ENCODE measurements at regions not wholly inside any gene's neighbourhood (a gene's known extent, or its start where the extent isn't known, plus 50 kb on each side); places are given as distances from the start of the nearest gene placed in this dataset.
"Not testable (repeated sequence)": the region's sequence is repeated elsewhere in the genome, so short reads cannot be mapped to it uniquely, and the experiment has no call there.

DNA sequence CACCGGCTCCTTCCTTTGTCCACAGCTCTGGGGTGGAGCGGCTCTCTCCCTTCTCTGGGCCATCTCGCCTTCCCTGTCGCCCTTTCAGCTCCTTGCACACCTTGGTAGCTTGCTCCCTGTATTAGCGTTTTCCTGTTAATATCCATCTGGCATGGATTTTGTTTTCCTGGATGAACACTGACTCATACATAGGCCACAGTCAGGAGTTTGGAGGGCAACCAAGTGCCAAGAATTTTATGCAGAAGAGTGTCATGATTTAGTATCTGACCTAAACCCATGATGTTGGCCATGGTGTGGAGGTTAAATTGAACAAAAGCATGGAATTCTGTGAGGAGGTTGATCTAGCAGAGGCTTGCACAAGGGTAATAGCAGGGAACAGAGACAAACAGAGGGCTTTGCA is 180.9 kb downstream of the AIPL1 start:
- Histone ChIP-seq H3K4me1 (ENCODE audit: control insufficient read depth, insufficient read depth, low read length) (no peaks in the 10 kb centered on the region), H3K27me3 (ENCODE audit: control insufficient read depth, insufficient read depth, low read length) (peaks cover 14% of the 10 kb centered on the region), H3K4me2 (ENCODE audit: low read length) (no peak overlapping the region), H3K4me3 (ENCODE audit: low read length) (no peak overlapping the region), H3K36me3 (ENCODE audit: insufficient read depth, low read length) (no peaks in the 10 kb centered on the region), H3K9me3 (replicated peaks; ENCODE audit: low read length) (no peaks in the 10 kb centered on the region), H3K9ac (ENCODE audit: low read depth, low read length) (no peak overlapping the region)

- H3K9ac ChIP-seq (ENCODE audit: low read depth, low read length); H3K4me2 ChIP-seq (ENCODE audit: low read length); H3K36me3 ChIP-seq (ENCODE audit: insufficient read depth, low read length); H3K4me3 ChIP-seq (ENCODE audit: low read length); H3K27me3 ChIP-seq (ENCODE audit: control insufficient read depth, insufficient read depth, low read length); H3K4me1 ChIP-seq (ENCODE audit: control insufficient read depth, insufficient read depth, low read length); H3K9me3 ChIP-seq (replicated peaks; ENCODE audit: low read length): not testable (repeated sequence)
Measured at GRCh38 chr17:6251640-6252039, 181.5 kb downstream of the WSCD1 start.

DNA sequence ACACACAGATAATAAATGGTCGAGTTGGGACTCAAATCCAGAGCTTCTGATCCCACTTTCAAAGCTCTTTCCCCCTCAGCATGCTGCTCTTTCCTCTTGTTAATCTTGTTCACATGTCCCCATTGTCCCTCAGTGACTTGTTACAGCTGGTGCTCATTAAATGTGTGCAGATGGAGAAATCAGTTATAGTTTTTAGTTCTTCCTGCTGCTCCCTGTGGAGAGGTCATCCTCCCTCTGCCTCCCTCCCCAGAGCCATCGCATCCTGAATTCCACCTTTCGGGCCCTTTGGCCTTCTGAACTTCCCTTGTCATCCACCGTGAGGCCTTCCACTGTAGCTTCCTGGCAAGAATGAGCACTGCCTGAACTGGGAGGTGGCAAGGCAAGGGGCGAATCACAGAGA is 179.6 kb downstream of the WSCD1 start:
- Histone ChIP-seq H3K27me3 (ENCODE audit: control insufficient read depth, insufficient read depth, low read length) (peaks cover 19% of the 10 kb centered on the region), H3K4me2 (ENCODE audit: low read length) (no peak overlapping the region), H3K36me3 (ENCODE audit: insufficient read depth, low read length) (no peaks in the 10 kb centered on the region), H3K9ac (ENCODE audit: low read depth, low read length) (no peak overlapping the region), H3K9me3 (replicated peaks; ENCODE audit: low read length) (no peaks in the 10 kb centered on the region), H3K4me3 (ENCODE audit: low read length) (no peak overlapping the region), H3K4me1 (ENCODE audit: control insufficient read depth, insufficient read depth, low read length) (no peaks in the 10 kb centered on the region)

DNA sequence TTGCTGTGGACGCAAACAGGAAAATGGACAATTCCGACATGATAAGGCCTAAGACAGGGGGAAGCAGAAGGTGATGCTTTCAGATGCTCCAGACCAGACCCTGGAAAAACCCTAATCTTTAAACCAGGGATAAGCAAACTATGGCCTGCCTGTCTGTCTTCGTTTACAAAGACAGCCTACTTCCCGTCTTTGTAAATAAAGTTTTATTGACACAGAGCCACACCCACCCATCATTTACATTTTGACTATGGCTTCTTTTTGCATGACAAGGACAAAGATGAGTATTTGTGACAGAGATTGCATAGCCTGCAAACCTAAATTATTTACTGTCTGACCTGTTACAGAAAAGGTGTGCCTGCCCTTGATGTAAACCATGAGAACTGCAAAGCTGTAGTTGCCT is 177.9 kb downstream of the WSCD1 start:
- Histone ChIP-seq H3K9ac (ENCODE audit: low read depth, low read length) (no peak overlapping the region), H3K4me1 (ENCODE audit: control insufficient read depth, insufficient read depth, low read length) (no peaks in the 10 kb centered on the region), H3K4me2 (ENCODE audit: low read length) (no peak overlapping the region), H3K4me3 (ENCODE audit: low read length) (no peak overlapping the region), H3K27me3 (ENCODE audit: control insufficient read depth, insufficient read depth, low read length) (peaks cover 34% of the 10 kb centered on the region), H3K36me3 (ENCODE audit: insufficient read depth, low read length) (no peaks in the 10 kb centered on the region), H3K9me3 (replicated peaks; ENCODE audit: low read length) (no peaks in the 10 kb centered on the region)

DNA sequence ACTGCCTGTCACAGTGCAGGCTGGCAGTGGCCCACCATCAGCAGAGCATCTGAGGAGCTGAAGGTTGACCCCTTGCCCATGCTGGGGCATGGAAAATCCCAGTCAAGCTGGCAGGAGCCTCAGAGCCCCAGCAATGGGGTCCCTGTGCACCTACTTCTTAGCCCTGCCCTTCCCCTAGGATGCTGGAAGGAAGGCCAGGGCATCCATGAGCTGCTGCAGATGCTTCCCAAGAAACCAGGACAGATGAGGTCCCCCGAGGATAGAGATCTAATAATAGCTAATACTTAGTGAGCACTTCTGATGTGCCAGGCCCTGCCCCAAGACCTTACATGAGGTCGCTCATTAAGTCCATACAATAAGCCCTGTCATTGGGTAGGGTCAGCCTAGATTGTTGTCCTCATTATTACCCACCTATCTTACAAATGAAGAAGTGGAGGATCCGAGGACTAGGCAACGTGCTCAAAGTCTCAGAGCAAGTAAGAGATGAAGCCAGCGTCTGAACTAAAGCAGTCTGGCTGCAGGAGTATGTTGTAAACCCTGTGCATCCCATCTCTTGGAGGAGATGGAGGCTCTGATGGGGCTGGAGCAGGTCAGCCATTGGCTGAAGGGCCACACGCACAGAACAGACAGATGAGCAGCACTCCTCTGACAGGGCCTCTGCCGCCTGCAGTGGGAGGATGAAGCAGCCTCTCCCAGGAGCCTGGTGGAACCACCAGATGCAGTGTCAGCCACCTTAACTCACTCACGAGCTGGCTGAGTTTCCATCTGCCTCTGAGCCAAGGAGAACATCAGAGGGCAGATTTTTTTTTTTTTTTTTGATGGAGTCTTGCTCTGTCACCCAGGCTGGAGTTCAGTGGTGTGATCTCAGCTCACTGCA is 175.4 kb downstream of the WSCD1 start:
- Histone ChIP-seq H3K27me3 (ENCODE audit: control insufficient read depth, insufficient read depth, low read length) (peaks cover 60% of the 10 kb centered on the region), H3K4me2 (ENCODE audit: low read length) (no peak overlapping the region), H3K4me3 (ENCODE audit: low read length) (no peak overlapping the region), H3K9me3 (replicated peaks; ENCODE audit: low read length) (no peaks in the 10 kb centered on the region), H3K36me3 (ENCODE audit: insufficient read depth, low read length) (no peaks in the 10 kb centered on the region), H3K9ac (ENCODE audit: low read depth, low read length) (no peak overlapping the region), H3K4me1 (ENCODE audit: control insufficient read depth, insufficient read depth, low read length) (no peaks in the 10 kb centered on the region)

DNA sequence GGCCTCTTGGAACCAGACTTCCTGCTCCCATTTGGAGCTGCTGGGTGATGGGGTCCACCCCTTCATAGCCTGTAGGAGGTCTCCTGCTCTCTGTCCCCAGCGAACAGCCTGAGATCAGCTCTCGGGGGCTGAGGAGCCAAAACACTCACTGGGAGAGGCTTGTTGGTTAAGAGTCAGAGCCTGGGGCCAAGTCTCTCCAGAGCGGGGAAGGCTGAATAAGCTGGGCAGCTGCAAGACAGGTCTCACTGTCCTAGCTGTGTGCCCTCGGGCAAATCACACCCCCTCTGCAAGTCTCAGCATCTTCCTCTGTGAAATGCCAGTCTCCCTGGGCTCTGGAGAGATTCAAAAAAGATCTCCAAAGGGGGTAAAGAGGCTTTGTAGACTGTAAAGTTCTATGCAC is 174.6 kb downstream of the WSCD1 start:
- H3K9me3 ChIP-seq (replicated peaks; ENCODE audit: low read length), result no peaks in the 10 kb centered on the region
- no peak overlapping the region for H3K4me3 ChIP-seq (ENCODE audit: low read length)
- H3K27me3 ChIP-seq (ENCODE audit: control insufficient read depth, insufficient read depth, low read length), result peaks cover 67% of the 10 kb centered on the region
- H3K9ac ChIP-seq (ENCODE audit: low read depth, low read length), result no peak overlapping the region
- no peak overlapping the region for H3K4me2 ChIP-seq (ENCODE audit: low read length)
- no peaks in the 10 kb centered on the region for H3K4me1 ChIP-seq (ENCODE audit: control insufficient read depth, insufficient read depth, low read length)
- no peaks in the 10 kb centered on the region for H3K36me3 ChIP-seq (ENCODE audit: insufficient read depth, low read length)

DNA sequence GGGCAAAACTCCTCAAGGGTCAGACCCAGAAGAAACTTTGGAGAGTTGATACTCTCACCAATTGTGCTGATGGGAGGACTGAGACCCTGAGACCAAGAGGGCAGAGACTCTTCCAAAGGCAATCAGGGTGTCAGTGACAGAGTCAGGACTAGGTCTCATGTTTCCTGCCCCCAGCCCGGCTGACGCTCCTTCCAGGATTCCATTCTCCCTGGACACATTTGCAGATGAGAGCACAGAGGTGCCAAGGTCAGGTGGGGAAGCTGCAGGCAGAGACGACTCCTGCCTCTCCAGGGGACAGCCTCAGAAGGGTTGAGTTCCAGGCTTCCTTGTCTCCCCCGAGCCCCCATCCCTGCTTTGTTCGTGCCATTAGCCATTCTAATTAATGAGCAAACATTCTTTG is 174.1 kb downstream of the WSCD1 start:
- H3K4me3 ChIP-seq (ENCODE audit: low read length), result no peak overlapping the region
- H3K9ac ChIP-seq (ENCODE audit: low read depth, low read length), result no peak overlapping the region
- no peaks in the 10 kb centered on the region for H3K4me1 ChIP-seq (ENCODE audit: control insufficient read depth, insufficient read depth, low read length)
- no peak overlapping the region for H3K4me2 ChIP-seq (ENCODE audit: low read length)
- peaks cover 70% of the 10 kb centered on the region for H3K27me3 ChIP-seq (ENCODE audit: control insufficient read depth, insufficient read depth, low read length)
- H3K36me3 ChIP-seq (ENCODE audit: insufficient read depth, low read length), result no peaks in the 10 kb centered on the region
- H3K9me3 ChIP-seq (replicated peaks; ENCODE audit: low read length), result no peaks in the 10 kb centered on the region

GRCh38 chr17:6243186-6243585 is 173.0 kb downstream of the WSCD1 start:
- Histone ChIP-seq H3K9ac (ENCODE audit: low read depth, low read length) (no peak overlapping the region), H3K4me1 (ENCODE audit: control insufficient read depth, insufficient read depth, low read length) (no peaks in the 10 kb centered on the region), H3K9me3 (replicated peaks; ENCODE audit: low read length) (no peaks in the 10 kb centered on the region), H3K27me3 (ENCODE audit: control insufficient read depth, insufficient read depth, low read length) (peaks cover 78% of the 10 kb centered on the region), H3K4me2 (ENCODE audit: low read length) (no peak overlapping the region), H3K36me3 (ENCODE audit: insufficient read depth, low read length) (no peaks in the 10 kb centered on the region), H3K4me3 (ENCODE audit: low read length) (no peak overlapping the region)

- Histone ChIP-seq H3K9ac (ENCODE audit: low read depth, low read length) (no peak overlapping the region), H3K27me3 (ENCODE audit: control insufficient read depth, insufficient read depth, low read length) (peaks cover 80% of the 10 kb centered on the region), H3K4me3 (ENCODE audit: low read length) (no peak overlapping the region), H3K9me3 (replicated peaks; ENCODE audit: low read length) (no peaks in the 10 kb centered on the region), H3K4me2 (ENCODE audit: low read length) (no peak overlapping the region), H3K4me1 (ENCODE audit: control insufficient read depth, insufficient read depth, low read length) (no peaks in the 10 kb centered on the region), H3K36me3 (ENCODE audit: insufficient read depth, low read length) (no peaks in the 10 kb centered on the region)
Measured at GRCh38 chr17:6241996-6242395, 171.8 kb downstream of the WSCD1 start.

GRCh38 chr17:6241381-6241780 is 171.2 kb downstream of the WSCD1 start:
- Histone ChIP-seq H3K9ac (ENCODE audit: low read depth, low read length) (no peak overlapping the region), H3K9me3 (replicated peaks; ENCODE audit: low read length) (no peaks in the 10 kb centered on the region), H3K36me3 (ENCODE audit: insufficient read depth, low read length) (no peaks in the 10 kb centered on the region), H3K4me1 (ENCODE audit: control insufficient read depth, insufficient read depth, low read length) (no peaks in the 10 kb centered on the region), H3K4me3 (ENCODE audit: low read length) (no peak overlapping the region), H3K4me2 (ENCODE audit: low read length) (no peak overlapping the region), H3K27me3 (ENCODE audit: control insufficient read depth, insufficient read depth, low read length) (peaks cover 83% of the 10 kb centered on the region)

DNA sequence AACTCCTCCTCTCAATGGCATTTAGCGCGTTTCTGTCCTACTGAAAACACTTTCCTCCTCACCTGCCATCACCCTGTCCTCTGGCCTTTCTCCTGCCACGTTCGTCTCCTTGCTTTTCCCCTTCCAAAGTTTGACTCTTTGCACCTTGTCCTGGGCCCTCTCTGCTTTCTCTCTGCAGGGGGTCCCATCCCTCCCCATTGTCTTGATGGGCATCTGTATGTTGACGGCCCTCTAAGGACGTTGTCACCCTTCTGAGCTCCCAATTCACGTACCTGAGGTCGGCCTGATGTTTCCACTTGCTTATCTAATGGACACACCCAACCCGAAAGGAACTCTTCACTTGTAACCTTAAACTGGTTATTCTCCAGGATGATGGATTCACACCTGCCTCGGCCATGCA is 170.4 kb downstream of the WSCD1 start:
- peaks cover 80% of the 10 kb centered on the region for H3K27me3 ChIP-seq (ENCODE audit: control insufficient read depth, insufficient read depth, low read length)
- H3K9ac ChIP-seq (ENCODE audit: low read depth, low read length), result no peak overlapping the region
- H3K4me1 ChIP-seq (ENCODE audit: control insufficient read depth, insufficient read depth, low read length), result no peaks in the 10 kb centered on the region
- no peaks in the 10 kb centered on the region for H3K36me3 ChIP-seq (ENCODE audit: insufficient read depth, low read length)
- no peak overlapping the region for H3K4me2 ChIP-seq (ENCODE audit: low read length)
- H3K9me3 ChIP-seq (replicated peaks; ENCODE audit: low read length), result no peaks in the 10 kb centered on the region
- no peak overlapping the region for H3K4me3 ChIP-seq (ENCODE audit: low read length)

DNA sequence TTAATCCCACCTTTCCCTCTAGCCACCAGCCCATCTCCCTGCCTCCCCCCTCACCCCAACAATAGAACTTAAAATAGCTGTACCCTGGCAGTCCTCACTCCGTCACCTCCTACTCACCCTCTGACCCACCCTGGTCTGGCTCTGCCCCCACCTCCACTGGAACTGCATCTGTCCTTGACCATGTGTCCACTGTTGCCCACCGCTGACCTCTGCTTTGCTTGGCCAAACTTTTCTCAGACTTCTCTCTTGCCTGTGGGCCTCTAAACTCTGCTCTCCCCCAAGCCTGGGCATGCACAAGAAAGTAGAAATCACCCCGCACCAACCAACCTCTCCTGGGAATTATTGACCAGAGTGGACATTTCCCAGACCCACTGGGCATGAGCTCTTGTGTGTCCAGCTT is 169.8 kb downstream of the WSCD1 start:
- Histone ChIP-seq H3K4me2 (ENCODE audit: low read length) (no peak overlapping the region), H3K27me3 (ENCODE audit: control insufficient read depth, insufficient read depth, low read length) (peaks cover 81% of the 10 kb centered on the region), H3K9ac (ENCODE audit: low read depth, low read length) (no peak overlapping the region), H3K4me3 (ENCODE audit: low read length) (no peak overlapping the region), H3K9me3 (replicated peaks; ENCODE audit: low read length) (no peaks in the 10 kb centered on the region), H3K4me1 (ENCODE audit: control insufficient read depth, insufficient read depth, low read length) (no peaks in the 10 kb centered on the region), H3K36me3 (ENCODE audit: insufficient read depth, low read length) (no peaks in the 10 kb centered on the region)

Data from skeletal muscle satellite cell (primary cell).